GM21360 (cell line): ENCODE measurements at regions not wholly inside any gene's neighbourhood (a gene's known extent, or its start where the extent isn't known, plus 50 kb on each side); places are given as distances from the start of the nearest gene placed in this dataset.
"Not testable (repeated sequence)": the region's sequence is repeated elsewhere in the genome, so short reads cannot be mapped to it uniquely, and the experiment has no call there.

Experiments
- ATAC-seq: cut with Tn5 transposase; IDR thresholded peaks from one replicate; pipeline ENCODE4 v1.9.1; 2021; ENCODE audit warnings: mild to moderate bottlenecking, moderate library complexity; ENCODE audit not compliant: unreplicated experiment

DNA sequence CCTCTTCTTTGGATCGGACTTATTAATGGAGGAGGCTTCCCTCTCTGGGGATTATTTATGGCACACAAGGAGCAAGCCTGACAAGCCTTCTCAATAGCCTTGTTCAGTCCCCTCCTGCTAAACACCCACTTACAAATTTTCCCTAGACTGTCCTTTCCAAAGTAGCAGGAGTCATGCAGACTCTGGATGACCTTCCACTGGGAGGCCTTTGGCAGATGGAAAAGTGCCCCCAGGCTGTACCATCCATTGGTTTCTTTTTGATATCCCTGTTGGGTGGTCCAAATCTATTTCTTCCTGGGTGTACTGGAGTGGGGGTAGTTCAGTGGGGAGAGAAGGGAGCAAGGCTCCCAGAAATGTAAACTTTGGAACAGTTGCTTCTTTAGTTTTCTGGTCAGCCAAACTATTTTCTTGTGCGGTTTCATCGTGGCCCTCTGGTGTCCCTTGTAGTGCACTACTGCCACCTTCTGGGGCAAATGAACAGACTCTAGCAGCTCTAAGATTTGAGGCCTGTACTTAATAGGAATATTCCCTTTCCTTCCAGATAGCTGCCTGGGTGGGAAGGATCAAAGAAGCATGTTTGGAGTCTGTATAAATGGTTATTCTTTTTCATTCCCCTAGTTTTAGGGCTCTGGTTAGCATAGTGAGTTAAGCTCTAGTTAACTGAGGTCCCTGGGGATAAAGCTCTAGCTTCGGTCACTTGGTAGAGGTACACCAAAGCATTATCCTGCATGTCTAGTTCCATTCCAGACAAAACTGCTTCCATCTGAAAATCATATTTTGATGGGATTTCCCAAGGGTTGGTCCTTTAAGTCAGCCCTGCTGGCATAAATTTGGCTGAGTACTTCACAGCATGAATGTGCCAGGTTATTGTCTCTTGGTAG is 409.5 kb downstream of the SLC6A15 start:
- peak; percentile 81 for ATAC-seq

DNA sequence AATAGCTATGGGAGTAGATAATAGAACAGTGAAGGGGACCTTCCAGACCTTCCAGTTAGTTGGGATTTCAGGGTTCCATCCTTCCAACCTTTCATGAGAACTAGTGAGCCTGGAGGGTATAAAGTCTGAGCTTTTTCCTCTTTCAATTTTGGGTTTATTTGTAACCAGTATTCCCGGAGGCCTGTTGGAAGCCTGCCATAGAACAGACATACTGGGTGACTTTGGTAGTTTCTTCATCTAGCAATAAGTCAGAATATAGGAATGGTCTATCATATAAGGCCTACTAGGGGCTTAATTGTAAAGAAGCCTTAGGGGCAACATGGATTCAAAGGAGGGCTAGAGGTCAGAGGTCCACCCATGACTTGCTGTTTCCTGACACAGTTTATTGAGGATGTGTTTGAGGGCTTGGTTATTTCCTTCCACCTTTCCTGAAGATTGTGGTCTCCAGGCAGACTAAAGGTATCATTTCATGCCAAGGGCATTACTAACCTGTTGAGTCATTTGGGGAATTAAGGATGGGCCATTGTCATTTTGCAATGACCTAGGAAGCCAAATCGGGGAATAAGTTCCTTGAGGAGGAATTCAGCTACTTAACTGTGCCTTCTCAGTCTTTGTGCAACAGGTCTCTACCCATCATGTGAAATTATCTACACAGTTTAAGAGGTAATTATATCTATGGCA is 410.3 kb downstream of the SLC6A15 start:
- ATAC-seq = no peak

DNA sequence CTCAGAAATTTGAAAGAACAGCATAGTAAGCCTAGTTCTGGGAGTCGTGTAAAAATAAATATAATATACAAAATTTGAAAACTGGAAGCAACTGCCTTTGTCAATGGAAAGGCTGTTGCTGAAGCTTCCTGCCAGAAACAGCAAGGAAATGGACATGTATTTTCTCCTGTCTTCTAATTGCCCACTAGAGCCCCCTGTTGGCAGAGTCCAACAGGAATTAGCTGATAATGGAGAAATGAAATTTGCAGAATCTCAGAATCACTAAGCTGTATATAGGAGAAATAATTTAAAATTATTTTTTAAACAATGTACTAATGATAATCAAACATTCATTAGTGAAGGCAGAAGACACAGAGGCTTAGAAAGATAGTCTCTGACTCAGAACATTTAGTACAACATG is 414.8 kb downstream of the SLC6A15 start:
- ATAC-seq = no peak

GRCh38 chr12:84495711-84496110 is 416.9 kb downstream of the SLC6A15 start:
- ATAC-seq = no peak

DNA sequence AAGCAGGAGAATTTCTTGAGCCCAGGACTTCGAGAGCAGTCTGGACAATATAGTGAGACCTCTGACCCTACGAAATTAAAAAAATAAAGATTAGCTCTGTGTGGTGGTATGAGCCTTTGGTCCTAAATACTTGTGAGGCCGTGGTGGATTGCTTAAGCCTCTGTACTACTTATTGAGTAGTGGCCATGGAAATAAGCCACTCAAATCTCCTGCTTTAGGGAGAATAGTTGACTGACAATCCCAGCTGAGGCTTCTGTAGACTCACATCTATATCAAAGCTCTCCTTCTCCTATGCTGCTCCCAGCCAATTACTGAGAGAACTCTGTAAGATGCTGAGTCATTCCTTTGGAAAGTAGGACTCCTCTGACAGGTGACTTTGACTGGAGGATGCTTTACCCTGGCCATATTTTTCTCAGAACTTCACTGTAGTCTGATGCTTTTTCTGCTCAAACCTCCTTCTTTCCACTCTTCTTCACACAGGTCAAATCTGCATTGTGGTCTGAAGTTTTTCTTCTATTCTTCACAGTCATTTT is 420.2 kb downstream of the SLC6A15 start:
- no peak for ATAC-seq

DNA sequence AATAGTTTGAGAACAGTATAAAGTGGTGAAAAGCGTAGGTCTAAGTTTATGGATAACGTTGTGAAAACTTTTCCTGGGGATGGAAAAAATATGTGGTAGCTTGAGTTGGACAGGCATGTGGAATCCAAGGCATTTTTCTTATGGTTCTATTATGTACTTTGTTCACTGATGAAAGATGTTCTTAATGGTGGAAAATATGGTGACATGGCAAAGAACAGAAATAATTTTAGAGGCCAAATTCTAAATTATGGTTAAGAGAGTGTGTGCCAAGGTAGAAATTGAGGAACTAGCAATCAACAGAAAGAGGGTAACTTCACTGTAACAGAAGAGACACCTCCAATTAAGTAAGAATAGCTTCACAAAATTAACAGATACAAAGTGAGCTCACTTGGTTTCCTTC is 427.8 kb downstream of the SLC6A15 start:
- ATAC-seq = no peak

GRCh38 chr12:84480803-84481202 is 431.8 kb downstream of the SLC6A15 start:
- no peak for ATAC-seq

DNA sequence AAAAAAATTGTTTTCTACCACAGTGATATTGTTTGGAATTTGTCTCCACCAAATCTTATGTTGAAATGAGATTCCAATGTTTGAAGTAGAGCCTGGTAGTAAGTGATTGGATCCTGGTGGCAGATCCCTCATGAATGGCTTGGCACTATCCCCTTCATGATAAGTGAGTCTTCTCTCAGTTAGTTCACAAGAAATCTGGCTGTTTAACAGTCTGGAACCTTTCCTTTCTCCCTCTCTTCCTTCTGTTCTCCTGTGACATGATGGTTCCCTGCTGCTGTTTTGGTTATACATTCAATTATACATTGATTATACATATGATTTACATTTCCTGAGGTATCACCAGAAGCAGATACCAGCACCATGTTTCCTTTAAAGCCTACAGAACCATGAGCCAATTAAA is 442.2 kb downstream of the SLC6A15 start:
- no peak for ATAC-seq

GRCh38 chr12:84464616-84465015 is 448.0 kb downstream of the SLC6A15 start:
- ATAC-seq = no peak

DNA sequence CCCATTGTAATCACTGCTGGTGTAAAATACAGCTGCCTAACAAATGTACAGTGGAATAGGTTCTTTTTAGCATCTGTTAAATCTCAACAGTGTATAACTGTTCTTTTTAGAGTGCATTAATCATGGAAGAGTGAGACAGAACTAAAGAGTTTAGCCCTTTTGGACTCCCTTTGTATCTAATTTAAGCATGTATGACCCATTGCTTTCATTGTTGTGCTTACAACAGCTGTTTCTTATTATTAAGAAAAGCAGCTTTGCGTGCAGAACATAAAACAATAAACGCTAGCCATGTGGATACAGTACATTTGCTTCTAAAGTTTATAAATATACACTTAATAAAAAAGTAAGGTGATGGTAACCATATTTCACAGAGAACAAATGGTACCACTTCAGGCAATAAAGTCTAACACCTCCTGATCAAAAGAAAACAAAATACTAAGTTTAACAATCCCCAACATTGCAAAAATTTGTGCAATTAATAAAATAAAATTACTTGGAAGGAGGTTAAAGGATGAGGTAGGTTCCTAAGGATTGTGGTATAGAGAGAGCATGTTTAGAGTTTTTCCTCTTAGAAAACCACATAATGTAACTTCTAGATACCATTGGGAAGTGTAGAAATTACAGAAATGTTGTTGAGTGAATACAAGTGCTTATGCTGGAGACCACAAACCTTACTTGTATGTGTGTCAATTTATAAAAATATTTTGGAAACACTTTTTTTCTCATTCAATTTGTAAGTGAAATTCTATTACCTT is 448.7 kb downstream of the SLC6A15 start:
- ATAC-seq = no peak

- no peak for ATAC-seq
Measured at GRCh38 chr12:84455598-84455997, 457.0 kb downstream of the SLC6A15 start.

DNA sequence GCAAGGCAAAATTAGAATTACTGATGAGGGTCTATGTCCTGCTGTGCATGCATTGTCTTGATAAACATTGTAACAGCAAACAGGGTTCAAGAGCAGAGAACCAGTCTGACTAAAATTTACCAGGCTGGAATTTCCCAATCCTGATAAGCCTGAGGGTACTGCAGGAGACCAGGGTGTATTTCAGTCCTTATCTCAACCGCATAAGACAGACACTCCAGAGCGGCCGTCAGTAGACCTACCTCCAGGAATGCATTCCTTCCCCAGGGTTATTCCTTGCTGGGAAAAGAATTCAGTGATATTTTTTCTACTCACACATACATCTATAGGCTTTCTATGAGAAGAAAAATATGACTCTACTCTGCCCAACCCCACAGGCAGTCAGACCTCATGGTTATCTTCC is 466.1 kb downstream of the SLC6A15 start:
- ATAC-seq = not testable (repeated sequence)

GRCh38 chr12:84436134-84436533 is 476.5 kb downstream of the SLC6A15 start:
- no peak for ATAC-seq

DNA sequence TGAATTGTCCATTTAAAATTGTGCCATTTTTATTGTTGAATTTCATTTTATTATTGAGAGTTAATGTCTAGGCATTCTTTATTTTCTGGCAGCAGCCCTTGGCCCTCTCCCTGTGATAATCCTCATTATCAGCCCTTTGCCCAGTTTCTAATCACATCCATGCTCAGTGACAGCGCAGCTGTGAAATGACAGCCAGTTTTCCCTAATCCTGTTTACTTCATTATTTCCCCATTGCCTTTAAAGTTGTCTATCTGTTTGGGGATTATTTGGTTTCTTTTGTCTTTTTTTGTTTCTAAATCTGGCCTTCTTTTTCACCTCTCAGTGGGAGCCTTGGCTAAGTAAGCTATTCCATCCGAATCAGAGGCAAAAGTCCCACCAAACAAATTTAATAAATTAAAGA is 476.9 kb downstream of the SLC6A15 start:
- ATAC-seq = no peak

DNA sequence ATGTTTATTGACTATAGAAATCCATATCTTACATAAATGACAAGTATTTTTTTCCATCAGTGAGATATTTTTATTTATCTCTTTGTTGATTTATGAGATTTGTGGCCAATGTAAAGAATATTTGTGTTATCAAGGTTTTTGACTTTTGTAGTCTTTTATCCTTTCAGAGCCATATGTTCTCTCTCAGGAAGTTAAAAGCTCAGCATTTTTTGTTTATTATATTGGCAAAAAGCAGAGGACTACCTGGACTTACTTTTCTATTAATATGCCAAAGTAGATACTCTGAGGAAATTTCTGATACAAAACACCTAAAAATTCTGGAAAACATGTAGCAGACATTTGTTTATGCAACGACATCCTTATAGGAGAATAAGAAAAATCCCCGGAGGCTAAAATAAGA is 490.3 kb downstream of the SLC6A15 start:
- ATAC-seq = no peak

DNA sequence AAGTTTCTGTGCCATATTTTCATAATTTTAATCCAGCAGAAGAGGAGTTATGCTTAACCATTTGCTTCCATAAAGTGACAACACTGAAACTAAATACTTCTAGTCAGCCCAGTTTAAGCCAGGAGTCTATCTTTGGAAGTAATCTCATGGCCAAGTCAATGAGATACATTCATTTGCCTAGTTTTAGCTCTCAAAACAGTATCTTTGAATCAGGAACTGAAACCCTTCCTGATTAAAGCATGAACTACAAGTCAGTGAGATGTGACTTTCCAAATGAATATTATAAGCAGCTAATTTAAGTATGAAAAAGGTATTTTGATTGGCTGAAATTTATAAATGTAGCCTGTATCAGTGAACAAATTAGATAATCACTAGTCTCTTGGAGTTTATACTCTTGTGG is 491.5 kb downstream of the SLC6A15 start:
- no peak for ATAC-seq

DNA sequence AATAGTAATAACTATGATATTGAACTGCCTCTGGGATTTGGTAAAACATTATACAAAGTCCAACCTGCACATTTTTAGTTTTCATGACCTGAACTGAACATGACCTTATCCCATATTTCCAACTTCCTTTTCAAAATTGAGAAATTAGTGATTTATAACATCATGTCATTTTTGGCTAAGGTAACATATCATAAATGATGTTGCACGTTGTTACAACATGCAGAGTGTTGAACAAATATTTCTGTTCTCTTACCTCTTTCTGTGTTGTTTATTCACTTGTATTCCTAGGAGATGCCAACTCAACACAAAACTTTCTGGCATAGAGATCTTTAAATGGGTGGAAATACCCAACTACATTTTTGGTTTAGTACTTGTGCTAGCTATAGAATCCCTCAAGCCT is 496.0 kb downstream of the SLC6A15 start:
- ATAC-seq = no peak

- no peak for ATAC-seq
Measured at GRCh38 chr12:84415946-84416345, 496.7 kb downstream of the SLC6A15 start.

GRCh38 chr12:84413656-84414055 is 498.9 kb downstream of the SLC6A15 start:
- no peak for ATAC-seq

GRCh38 chr12:84412226-84412625 is 500.4 kb downstream of the SLC6A15 start:
- no peak for ATAC-seq

GRCh38 chr12:84411031-84411430 is 501.6 kb downstream of the SLC6A15 start:
- ATAC-seq = no peak
